ENCODE measurements at regions not wholly inside any gene's neighbourhood (a gene's known extent, or its start where the extent isn't known, plus 50 kb on each side); places are given as distances from the start of the nearest gene placed in this dataset.

GRCh38 chr1:4000811-4001251, 100.8 kb upstream of the C1orf174 start:
- peaks cover 15% of the 10 kb centered on the region for H3K4me1 Mint-ChIP-seq
- no peak overlapping the region for H3K4me3 Mint-ChIP-seq
- peaks cover 39% of the 10 kb centered on the region for H3K27me3 Mint-ChIP-seq
- ATAC-seq: no peak
- H3K36me3 Mint-ChIP-seq: no peaks in the 10 kb centered on the region
- peaks cover 3% of the 10 kb centered on the region for H3K9me3 Mint-ChIP-seq
- no peak overlapping the region for H3K27ac Mint-ChIP-seq

DNA sequence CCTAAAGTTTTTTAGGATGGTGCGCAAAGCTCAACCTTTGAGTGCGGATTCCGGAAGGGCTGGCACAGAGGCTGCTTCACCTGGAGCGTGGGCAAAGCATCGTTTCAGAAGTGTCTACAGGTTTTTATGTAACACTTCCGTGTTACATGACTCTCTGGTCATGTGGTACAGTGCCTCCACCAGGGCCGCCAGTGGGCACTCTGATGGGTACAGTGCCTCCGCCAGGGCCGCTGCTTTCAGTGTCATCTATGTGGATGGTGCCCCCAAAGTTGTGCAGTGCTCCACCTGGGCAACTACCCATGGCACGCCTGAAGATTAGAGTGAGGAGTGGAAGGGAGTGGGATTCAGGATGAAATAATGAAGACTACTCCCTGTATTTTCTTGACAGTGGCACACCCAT, 101.4 kb upstream of the C1orf174 start:
- H3K36me3 Mint-ChIP-seq: no peaks in the 10 kb centered on the region
- H3K27me3 Mint-ChIP-seq: peaks cover 35% of the 10 kb centered on the region
- no peak overlapping the region for H3K27ac Mint-ChIP-seq
- peaks cover 15% of the 10 kb centered on the region for H3K4me1 Mint-ChIP-seq
- peaks cover 3% of the 10 kb centered on the region for H3K9me3 Mint-ChIP-seq
- no peak overlapping the region for H3K4me3 Mint-ChIP-seq
- ATAC-seq: no peak

- Mint-ChIP-seq H3K36me3 (no peaks in the 10 kb centered on the region), H3K27ac (no peak overlapping the region), H3K4me3 (no peak overlapping the region), H3K4me1 (peaks cover 20% of the 10 kb centered on the region), H3K27me3 (peaks cover 29% of the 10 kb centered on the region), H3K9me3 (peaks cover 7% of the 10 kb centered on the region)
- no peak for ATAC-seq
Observed at GRCh38 chr1:4002061-4002521, 102.0 kb upstream of the C1orf174 start.

DNA sequence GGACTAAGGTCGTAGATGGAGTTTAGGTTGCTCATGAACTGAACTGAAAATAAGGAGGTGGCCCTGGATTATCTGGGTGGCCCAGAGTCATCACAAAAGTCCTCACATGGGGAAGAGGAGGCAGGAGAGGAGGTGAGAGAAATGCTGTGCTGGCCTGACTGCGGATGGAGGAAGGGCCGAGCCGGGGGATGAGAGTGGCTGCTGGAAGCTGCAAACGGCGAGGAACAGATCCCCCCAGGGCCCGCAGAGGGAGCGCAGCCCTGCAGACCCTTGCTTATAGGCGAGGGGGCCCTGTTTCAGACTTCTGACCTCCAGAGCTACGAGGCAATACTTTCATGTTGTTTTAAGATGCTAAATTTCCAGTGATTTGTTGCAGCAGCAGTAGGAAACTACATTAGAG, 102.7 kb upstream of the C1orf174 start:
- ATAC-seq: no peak
- H3K4me1 Mint-ChIP-seq: peaks cover 27% of the 10 kb centered on the region

DNA sequence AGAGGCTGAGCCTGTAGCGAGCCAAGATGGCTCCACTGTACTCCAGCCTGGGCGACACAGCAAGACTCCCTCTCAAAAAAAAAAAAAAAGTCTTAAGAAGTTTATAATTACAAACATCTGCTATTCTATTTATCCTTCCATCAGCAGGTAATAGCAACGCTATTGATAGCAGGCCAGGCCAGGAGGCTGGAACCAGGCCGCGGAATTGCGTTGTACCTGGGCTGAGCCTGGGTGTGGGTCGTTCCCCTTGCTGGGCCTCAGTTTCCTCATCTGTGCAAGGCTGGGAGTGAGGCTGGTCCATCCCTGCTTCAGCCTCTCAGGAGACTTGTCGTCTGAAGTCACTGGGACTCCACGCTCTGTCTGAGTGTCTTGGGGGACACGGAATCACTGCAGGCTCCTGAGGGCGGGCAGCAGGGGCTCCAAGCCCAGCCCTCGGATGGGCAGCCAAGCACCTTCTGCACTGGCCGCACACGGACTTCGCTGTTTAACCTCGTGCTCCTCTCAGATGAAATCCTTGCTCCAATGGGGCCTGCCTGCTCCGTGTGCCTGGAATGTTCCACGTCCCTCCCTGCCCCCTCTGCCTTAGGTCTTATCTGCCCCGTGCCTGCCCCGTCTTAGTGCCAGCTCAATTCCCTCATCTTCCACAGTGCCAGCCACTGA, 103.9 kb upstream of the C1orf174 start:
- no peak overlapping the region for H3K4me3 Mint-ChIP-seq
- H3K9me3 Mint-ChIP-seq: peaks cover 13% of the 10 kb centered on the region
- peaks cover 7% of the 10 kb centered on the region for H3K36me3 Mint-ChIP-seq
- H3K27ac Mint-ChIP-seq: no peak overlapping the region
- peaks cover 10% of the 10 kb centered on the region for H3K27me3 Mint-ChIP-seq
- no peak for ATAC-seq
- H3K4me1 Mint-ChIP-seq: peaks cover 29% of the 10 kb centered on the region

More for the DNA sequence above, 102.7 kb upstream of the C1orf174 start:
- peaks cover 12% of the 10 kb centered on the region for H3K9me3 Mint-ChIP-seq
- peaks cover 23% of the 10 kb centered on the region for H3K27me3 Mint-ChIP-seq
- H3K4me3 Mint-ChIP-seq: no peak overlapping the region
- no peak overlapping the region for H3K27ac Mint-ChIP-seq
- H3K36me3 Mint-ChIP-seq: peaks cover 5% of the 10 kb centered on the region

DNA sequence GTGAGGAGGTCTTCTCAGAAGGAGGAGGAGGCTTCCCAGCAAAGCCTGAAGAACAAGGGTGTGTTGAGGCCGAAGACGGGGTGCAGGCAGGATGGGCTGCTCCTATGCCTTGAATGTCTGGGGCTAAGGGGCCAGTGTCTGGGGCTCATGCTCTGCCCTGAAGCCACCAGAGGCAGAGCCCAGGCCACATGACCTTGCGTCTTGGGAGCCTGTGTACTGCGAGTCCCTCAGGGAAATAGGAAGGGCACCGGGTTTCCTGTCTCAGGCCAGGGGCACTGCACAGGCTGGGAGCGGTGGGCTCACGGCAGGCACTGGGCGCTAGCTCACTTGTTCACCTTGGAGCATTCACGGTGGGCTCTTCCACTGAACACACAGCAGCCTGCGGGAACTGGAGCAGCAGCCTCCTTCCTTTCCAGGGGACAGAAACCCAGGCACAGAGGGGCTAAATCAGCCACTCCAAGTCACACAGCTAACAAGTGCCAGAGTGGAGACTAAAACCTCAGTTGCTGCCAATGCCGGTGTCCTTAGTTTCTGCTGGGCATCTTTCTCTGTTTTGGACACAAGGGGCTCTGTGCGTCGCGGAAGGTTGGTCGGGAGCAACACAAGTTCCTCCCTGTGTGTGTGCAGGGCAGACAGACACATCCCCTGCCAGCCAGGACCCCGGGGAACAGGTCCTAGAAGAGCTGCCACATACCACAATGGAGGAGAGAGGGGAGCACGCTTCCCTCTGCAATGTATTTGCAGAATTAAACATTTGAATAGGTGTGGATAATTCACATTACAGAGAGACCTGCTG, 104.8 kb upstream of the C1orf174 start:
- Mint-ChIP-seq H3K9me3 (peaks cover 13% of the 10 kb centered on the region), H3K4me1 (peaks cover 21% of the 10 kb centered on the region), H3K4me3 (peak overlapping the region; percentile 39), H3K36me3 (peaks cover 7% of the 10 kb centered on the region), H3K27me3 (peaks cover 2% of the 10 kb centered on the region), H3K27ac (peak overlapping the region; percentile 61)
- ATAC-seq: no peak

DNA sequence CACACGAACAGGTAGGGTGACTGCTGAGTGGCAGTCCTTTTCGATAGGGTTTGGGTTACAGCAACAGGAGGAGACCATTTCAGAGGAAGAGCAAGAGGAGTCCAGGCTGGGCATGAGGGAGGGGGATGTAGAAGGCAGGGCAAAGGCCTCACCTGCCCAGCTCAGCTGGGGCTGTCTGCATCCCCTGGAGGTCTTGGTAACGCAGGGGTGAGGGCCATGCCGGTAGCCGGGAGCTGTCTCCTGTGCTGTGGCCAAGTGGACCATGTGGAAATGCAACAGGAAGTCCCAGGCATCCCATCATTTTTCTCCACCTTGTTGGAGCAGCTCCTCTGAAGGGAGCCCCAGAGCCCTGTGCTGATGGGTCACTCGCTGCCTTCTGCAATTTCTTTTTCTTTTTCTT, 105.4 kb upstream of the C1orf174 start:
- Mint-ChIP-seq H3K4me3 (peak overlapping the region; percentile 39), H3K4me1 (peaks cover 21% of the 10 kb centered on the region), H3K27ac (peak overlapping the region; percentile 61), H3K27me3 (no peaks in the 10 kb centered on the region), H3K9me3 (peaks cover 13% of the 10 kb centered on the region), H3K36me3 (peaks cover 7% of the 10 kb centered on the region)
- no peak for ATAC-seq

- Mint-ChIP-seq H3K4me1 (peaks cover 21% of the 10 kb centered on the region), H3K36me3 (peaks cover 7% of the 10 kb centered on the region), H3K27me3 (no peaks in the 10 kb centered on the region), H3K9me3 (peaks cover 13% of the 10 kb centered on the region), H3K27ac (peak overlapping the region; percentile 81), H3K4me3 (peak overlapping the region; percentile 44)
- ATAC-seq: peak; percentile 12
Observed at GRCh38 chr1:4006676-4007374, 106.8 kb upstream of the C1orf174 start.

DNA sequence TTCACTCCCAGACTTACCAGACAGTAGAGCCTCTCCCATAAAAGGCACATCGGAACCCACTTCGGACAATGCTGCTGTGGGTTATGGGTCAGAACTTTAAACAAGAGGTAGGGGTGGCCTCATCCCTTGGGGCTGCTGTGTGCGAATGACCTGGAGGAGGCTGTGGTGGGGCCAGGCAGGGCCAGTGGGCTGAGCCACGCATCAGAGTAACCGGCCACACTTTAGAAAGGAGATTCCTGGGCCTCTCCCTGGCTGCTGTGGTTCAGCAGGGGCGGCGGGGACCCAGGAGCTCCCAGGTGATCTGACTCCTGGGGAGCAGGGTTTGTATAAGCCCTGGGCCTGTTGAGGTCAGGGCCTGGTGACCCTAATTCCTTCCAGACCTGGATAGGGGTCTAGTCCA, 110.2 kb upstream of the C1orf174 start:
- Mint-ChIP-seq H3K27ac (peak overlapping the region; percentile 24), H3K9me3 (peaks cover 11% of the 10 kb centered on the region), H3K4me1 (peaks cover 23% of the 10 kb centered on the region), H3K4me3 (no peak overlapping the region), H3K27me3 (no peaks in the 10 kb centered on the region), H3K36me3 (peaks cover 7% of the 10 kb centered on the region)
- ATAC-seq: no peak

DNA sequence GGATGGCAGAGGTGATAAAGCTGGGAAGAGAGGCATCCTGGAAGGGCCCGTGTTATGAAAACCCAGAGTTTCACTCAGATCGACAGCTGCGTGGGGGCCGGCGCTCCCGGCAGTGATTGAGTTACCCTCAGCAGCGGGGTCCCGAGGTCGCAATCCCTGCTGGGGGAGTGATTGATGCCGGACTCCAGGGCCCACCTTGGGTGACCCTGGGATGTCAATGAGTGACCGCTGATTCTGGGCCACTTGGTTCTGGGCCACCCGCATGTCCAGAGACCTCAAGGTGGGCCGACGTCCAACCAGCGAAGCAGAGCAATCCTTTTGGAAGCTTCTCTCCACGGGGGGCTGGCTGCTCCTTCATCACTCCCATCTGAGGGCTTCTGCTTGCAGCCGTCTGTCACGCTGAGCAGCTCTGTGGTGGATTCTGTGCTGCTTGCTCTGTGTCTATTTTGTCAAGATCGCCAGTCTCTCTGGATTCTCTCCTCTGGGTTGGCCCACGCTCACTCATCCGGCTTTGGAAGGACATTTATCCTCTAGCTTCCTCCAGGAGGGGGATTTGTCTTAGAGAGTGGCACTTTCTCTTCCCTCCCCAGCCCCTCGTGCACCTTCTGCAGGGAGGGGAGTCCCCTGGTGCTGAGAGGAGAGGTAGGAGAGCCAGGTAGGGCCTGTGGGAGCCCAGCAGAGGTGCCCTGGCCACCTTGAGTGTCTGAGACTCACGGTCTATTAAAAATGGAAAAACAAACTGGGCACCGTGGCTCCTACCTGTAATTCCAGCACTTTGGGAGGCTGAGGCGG, 110.9 kb upstream of the C1orf174 start:
- H3K27ac Mint-ChIP-seq: peak overlapping the region; percentile 54
- no peak for ATAC-seq
- no peak overlapping the region for H3K4me3 Mint-ChIP-seq
- no peaks in the 10 kb centered on the region for H3K27me3 Mint-ChIP-seq
- H3K36me3 Mint-ChIP-seq: peaks cover 7% of the 10 kb centered on the region
- peaks cover 10% of the 10 kb centered on the region for H3K9me3 Mint-ChIP-seq
- peaks cover 21% of the 10 kb centered on the region for H3K4me1 Mint-ChIP-seq

DNA sequence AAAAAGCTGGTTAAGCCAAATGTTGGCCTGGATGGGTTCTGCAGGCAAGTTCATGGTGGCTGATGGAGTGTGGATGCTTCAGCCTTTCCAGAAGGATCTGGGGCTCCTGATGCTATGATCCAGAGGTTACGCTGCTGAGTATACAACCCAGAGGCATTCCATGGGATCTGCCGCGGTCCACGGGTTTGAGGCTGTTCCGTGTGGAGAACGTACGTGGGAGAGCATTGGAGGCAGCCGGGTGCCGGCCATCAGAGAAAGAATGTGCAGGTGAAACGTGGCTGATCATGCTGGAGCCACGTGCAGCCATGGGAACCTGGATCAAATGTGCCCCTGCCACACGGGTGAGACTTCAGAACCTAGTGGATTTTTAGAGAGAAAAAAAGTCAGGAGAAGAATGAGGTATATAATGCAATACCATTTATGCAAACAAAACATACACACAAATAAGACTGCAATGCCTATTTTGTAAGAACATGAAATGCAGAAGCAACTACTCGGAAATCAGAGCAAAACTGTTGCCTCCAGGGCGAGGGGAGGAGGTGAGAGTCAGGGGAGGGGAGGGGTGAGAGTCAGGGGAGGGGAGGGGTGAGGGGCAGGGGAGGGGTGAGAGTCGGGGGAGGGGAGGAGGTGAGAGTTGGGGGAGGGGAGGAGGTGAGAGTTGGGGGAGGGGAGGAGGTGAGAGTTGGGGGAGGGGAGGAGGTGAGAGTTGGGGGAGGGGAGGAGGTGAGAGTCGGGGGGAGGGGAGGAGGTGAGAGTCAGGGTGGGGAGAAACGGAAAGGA, 116.5 kb upstream of the C1orf174 start:
- no peaks in the 10 kb centered on the region for H3K9me3 Mint-ChIP-seq
- peaks cover 21% of the 10 kb centered on the region for H3K4me1 Mint-ChIP-seq
- H3K36me3 Mint-ChIP-seq: no peaks in the 10 kb centered on the region
- no peaks in the 10 kb centered on the region for H3K27me3 Mint-ChIP-seq
- H3K4me3 Mint-ChIP-seq: no peak overlapping the region
- no peak for ATAC-seq
- H3K27ac Mint-ChIP-seq: no peak overlapping the region

DNA sequence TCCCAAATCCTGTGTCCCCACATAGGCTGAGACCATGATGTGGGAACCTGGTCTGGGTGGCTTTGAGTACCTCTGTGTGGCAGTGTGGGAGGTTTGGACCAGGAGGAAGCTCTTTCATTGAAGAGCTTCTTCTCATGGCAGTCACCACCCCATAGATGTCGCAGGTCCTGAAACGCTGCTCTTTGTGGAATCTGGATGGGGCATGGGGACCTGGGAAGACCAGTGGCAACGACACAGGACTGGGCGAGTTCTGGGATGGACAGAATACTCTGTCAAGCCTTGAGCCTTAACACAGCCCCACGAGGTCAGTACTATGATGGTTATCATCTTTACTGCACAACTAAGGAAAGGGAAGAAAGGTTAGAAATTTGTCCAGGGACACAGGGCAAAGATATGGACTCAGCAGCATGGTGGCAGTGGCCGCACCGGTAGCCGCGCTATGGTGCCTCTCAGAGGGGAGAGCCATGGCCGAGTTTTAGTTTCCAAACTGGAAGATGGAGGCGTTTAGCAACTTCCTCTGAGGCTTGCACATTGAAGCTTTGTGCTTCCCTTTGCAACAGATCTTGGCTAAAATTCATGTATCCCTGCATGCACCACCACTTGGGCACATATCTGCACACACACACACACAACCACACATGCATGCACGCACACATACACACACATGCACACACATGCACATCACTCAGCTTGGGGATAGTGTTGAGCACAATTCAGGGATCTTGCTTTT, 117.7 kb upstream of the C1orf174 start:
- no peaks in the 10 kb centered on the region for H3K27me3 Mint-ChIP-seq
- peaks cover 21% of the 10 kb centered on the region for H3K4me1 Mint-ChIP-seq
- ATAC-seq: no peak
- H3K9me3 Mint-ChIP-seq: no peaks in the 10 kb centered on the region
- no peak overlapping the region for H3K4me3 Mint-ChIP-seq
- H3K27ac Mint-ChIP-seq: no peak overlapping the region
- H3K36me3 Mint-ChIP-seq: no peaks in the 10 kb centered on the region

DNA sequence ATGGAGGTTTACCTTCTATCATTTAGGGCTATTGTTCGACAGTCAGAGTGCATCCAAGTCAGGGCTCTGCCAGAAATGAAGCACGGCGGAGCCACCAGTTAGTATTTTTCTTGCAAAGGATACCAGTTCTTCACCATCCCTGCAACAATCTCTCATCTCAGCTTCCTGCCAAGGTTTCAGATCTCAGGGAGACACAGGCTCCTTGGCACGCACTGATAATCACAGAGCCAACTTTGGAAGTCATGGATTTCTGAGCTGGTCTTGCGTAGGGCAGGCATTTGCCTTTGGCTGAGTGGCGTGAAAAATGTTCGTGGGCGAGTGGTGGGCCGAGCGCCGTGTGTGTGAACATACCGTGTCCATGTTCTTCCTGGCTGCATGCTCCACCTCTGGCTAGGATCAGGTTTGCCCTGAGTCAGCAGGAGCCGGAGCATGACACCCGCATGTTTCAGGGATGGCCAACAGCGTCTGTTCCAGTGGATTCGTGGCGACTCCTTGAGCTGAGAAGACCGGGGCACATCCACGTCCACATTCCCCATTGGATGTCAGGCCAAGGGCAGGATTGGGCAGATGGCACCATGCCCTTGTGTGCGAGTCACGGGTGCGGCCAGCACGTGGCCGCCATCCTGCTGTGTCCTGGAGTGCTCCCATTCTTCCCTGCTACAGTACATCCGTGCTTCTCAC, 118.5 kb upstream of the C1orf174 start:
- H3K9me3 Mint-ChIP-seq: no peaks in the 10 kb centered on the region

More for the DNA sequence above, 118.5 kb upstream of the C1orf174 start:
- H3K4me1 Mint-ChIP-seq: peaks cover 16% of the 10 kb centered on the region
- no peak overlapping the region for H3K27ac Mint-ChIP-seq
- ATAC-seq: no peak
- H3K4me3 Mint-ChIP-seq: no peak overlapping the region
- no peaks in the 10 kb centered on the region for H3K27me3 Mint-ChIP-seq
- H3K36me3 Mint-ChIP-seq: no peaks in the 10 kb centered on the region

Measured in stimulated activated memory B cell treated with anti-CD40 and anti-IgM and Interleukin-4, amounts not matched to agents 10 μg/mL and 1 μg/mL and 100 μg/mL, for 72 hours (primary cell).